Coronary artery (tissue), 2 donors: ENCODE measurements at regions not wholly inside any gene's neighbourhood (a gene's known extent, or its start where the extent isn't known, plus 50 kb on each side); places are given as distances from the start of the nearest gene placed in this dataset.

Experiments
- DNase-seq: peaks from one replicate; pipeline ENCODE4 v3.0.0-alpha.2; 2017; ENCODE audit warnings: low spot score
- H3K27ac ChIP-seq, 2 donors: fragments of 200-600 bp; sonication (generic); one replicate each; pipeline ENCODE4 v1.5.1; 2016 to 2019
- H3K4me3 ChIP-seq: fragments of 200-600 bp; sonication (generic); 2 replicates; pipeline ENCODE4 v1.5.1; 2016; ENCODE audit warnings: mild to moderate bottlenecking, moderate library complexity
- TF ChIP-seq, protein P1 (sequence below): fragments of 200-600 bp; sonication (generic); IDR thresholded peaks from one replicate; pipeline ENCODE4 v1.5.1; 2019; ENCODE audit warnings: antibody characterized with exemption

DNA sequence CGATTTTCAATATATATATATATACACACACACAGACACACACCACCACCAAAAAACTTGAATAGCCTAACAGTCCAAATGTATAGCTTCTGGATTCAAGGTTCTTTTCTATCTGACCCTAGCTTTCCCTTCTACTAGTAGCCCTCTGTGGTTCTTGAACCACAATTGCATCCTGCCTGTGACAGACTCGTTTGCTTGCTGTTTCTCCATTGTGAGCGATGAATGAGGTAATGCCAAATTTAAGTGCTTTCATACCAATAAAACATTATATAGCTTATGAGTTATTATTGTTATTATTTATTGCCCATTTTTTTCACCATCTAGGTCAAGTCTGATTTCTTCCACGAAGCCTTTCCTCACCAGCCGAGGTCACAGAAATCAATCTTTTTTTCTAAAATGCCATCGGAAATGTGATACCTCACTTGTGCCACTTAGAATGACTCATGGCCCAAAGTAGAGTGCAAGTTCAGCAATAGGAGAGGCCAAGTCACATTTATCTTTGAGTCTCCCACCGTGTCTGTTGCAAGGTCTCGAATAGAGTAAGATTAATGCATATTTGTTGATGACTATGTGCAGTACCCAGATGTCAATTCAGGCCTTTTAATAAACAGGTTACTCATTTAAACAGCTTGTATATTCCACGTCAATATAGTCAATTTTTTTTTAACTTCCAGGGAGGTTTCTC lies 1015.8 kb upstream of the SEL1L start:
- Histone ChIP-seq H3K4me3 (no peak overlapping the region), H3K27ac (no peak overlapping the region)
- DNase-seq, result no peak
- TF ChIP-seq, protein P1, sequence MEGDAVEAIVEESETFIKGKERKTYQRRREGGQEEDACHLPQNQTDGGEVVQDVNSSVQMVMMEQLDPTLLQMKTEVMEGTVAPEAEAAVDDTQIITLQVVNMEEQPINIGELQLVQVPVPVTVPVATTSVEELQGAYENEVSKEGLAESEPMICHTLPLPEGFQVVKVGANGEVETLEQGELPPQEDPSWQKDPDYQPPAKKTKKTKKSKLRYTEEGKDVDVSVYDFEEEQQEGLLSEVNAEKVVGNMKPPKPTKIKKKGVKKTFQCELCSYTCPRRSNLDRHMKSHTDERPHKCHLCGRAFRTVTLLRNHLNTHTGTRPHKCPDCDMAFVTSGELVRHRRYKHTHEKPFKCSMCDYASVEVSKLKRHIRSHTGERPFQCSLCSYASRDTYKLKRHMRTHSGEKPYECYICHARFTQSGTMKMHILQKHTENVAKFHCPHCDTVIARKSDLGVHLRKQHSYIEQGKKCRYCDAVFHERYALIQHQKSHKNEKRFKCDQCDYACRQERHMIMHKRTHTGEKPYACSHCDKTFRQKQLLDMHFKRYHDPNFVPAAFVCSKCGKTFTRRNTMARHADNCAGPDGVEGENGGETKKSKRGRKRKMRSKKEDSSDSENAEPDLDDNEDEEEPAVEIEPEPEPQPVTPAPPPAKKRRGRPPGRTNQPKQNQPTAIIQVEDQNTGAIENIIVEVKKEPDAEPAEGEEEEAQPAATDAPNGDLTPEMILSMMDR, result no peak

DNA sequence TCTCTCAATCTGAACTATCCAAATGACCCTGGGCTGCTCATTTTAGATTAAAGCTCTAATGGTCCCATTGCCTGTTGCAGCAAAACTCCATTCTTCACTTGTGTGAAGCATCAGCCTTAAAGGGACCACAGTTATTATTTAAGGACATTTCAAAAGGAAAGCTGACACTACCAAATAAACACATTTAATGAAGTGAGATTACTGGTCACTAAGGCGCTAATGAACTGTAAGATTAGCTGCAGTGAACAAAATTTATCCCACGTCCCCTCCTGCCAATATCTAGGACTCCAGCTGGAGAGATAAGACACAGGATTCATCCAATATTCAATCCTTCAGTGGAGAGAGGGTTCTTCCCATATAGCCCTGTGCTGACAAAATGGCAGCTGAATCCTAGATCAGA lies 1029.2 kb upstream of the SEL1L start:
- TF ChIP-seq, protein P1, result no peak
- Histone ChIP-seq H3K4me3 (no peak overlapping the region), H3K27ac (no peak overlapping the region)
- DNase-seq, result no peak

DNA sequence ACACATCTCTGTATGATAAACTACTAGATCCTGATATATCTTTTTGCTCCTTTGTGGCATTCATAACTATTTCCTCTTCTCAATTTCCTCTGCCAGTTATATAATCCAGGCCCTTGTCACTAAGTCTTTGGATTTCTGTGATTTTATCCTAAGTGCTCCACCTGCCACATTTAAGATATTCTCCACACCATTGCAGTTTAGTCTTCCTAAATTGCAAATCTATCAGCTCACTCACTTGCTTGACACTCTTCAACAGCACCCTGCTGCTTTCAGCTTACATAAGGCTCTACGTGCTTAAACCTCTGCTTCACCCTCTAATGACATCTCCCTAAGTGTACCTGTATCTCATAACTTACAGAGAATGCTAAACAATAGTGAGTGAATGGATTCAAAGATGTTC lies 1032.2 kb upstream of the SEL1L start:
- TF ChIP-seq, protein P1, result no peak
- H3K27ac ChIP-seq, result no peak overlapping the region
- H3K4me3 ChIP-seq, result no peak overlapping the region
- DNase-seq, result no peak

DNA sequence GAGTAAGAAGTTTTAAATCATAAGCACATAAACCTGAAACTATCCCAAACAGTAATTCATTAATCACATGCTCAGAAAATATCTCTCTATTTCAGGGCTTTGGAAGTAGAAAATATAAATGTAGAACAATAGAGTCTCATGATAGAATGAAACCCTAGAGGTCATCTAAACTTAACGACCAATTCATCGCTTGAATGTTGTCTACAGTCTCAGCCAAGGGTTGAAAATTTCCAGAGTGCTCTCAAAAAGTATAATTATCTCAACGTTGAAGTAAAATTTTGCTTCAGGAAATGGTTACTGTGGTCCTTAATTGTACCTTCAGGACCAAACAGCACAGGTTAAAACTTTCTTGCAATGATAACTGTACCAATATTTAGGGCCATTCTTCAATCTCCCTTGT lies 1053.6 kb upstream of the SEL1L start:
- DNase-seq, result no peak

DNA sequence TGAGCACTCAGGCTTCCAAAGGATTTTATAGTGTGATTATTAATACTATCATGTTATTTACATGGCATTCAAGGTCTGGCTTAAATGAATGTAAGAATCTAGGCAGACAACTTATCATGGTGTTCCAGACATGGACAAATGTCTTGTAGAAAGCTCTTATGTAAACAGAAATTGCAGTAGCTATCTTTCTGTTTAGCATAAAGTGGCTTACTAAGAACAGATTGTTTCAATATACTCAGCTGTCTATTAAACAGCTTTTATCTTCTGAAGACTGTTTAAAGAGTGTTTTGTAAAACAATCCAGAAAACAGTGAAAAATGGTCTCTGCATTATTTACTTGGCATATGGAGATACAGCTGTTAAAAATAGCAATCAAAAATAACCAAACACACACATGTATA lies 1061.8 kb upstream of the SEL1L start:
- Histone ChIP-seq H3K27ac (no peak overlapping the region), H3K4me3 (no peak overlapping the region)
- DNase-seq, result no peak
- TF ChIP-seq, protein P1, result no peak

More for the DNA sequence above, 1053.6 kb upstream of the SEL1L start:
- TF ChIP-seq, protein P1, result no peak
- H3K4me3 ChIP-seq, result no peak overlapping the region
- no peak overlapping the region for H3K27ac ChIP-seq

DNA sequence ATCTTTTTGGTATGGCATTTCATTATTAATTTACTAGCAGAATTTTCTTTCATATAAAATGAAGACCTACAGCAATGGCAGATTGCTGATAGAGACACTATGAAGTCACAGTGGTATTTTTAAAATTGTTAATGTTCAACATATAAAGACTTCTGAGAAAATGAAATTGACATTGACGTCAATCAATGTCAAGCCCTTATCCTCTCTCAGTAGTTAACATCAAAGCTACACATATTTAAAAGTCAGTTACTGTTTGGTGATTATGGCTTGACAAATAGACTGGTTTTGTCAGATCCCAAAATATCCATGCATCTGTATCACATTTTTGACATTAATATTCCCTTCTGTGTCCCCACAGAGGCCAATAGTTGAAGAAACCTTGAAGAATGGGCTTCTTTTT lies 1069.1 kb upstream of the SEL1L start:
- TF ChIP-seq, protein P1, result no peak
- Histone ChIP-seq H3K4me3 (no peak overlapping the region), H3K27ac (no peak overlapping the region)
- no peak for DNase-seq

DNA sequence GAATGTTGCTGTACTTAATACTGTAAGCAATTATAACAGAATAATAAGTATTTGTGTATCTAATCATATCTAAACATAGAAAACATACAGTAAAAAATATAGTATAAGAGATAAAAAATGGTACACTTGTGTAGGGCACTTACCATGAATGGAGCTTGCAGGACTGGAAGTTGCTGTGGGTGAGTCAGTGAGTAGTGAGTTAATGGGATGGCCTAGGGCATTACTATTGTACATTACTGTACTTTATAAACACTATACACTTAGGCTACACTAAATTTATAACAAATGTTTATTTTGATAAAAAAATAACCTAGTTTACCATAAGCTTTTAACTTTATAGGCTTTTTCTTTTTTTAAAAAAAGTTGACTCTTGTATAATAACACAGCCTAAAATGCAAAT lies 1071.2 kb upstream of the SEL1L start:
- no peak for DNase-seq
- H3K27ac ChIP-seq, result no peak overlapping the region
- no peak overlapping the region for H3K4me3 ChIP-seq
- TF ChIP-seq, protein P1, result no peak
